Nephron progenitor cell (in vitro differentiated cells): ENCODE measurements at regions not wholly inside any gene's neighbourhood (a gene's known extent, or its start where the extent isn't known, plus 50 kb on each side); places are given as distances from the start of the nearest gene placed in this dataset.

Source experiments
- DNase-seq: peaks from one replicate; pipeline ENCODE4 v3.0.0; 2021
- H3K27ac Mint-ChIP-seq: 2 replicates; pipeline ENCODE4 v1.8.0; 2021; ENCODE audit warnings: mild to moderate bottlenecking, moderate library complexity, mixed read lengths
- H3K27me3 Mint-ChIP-seq: 2 replicates; pipeline ENCODE4 v1.8.0; 2021; ENCODE audit warnings: mild to moderate bottlenecking, low read depth, mixed read lengths; ENCODE audit not compliant: poor library complexity
- H3K36me3 Mint-ChIP-seq: 2 replicates; pipeline ENCODE4 v1.8.0; 2021; ENCODE audit warnings: low read depth, mixed read lengths
- H3K4me1 Mint-ChIP-seq: 2 replicates; pipeline ENCODE4 v1.8.0; 2021; ENCODE audit warnings: mixed read lengths
- H3K4me3 Mint-ChIP-seq: 2 replicates; pipeline ENCODE4 v1.8.0; 2021; ENCODE audit warnings: mild to moderate bottlenecking, moderate library complexity, mixed read lengths
- H3K9me3 Mint-ChIP-seq: 2 replicates; pipeline ENCODE4 v1.8.0; 2021; ENCODE audit warnings: mild to moderate bottlenecking, moderate library complexity, mixed read lengths
- TF ChIP-seq, protein P1 (sequence below): fragments of 200-600 bp; sonication (generic); IDR thresholded peaks from 2 replicates; pipeline ENCODE4 v1.5.0; 2021; ENCODE audit warnings: antibody characterized with exemption

DNA sequence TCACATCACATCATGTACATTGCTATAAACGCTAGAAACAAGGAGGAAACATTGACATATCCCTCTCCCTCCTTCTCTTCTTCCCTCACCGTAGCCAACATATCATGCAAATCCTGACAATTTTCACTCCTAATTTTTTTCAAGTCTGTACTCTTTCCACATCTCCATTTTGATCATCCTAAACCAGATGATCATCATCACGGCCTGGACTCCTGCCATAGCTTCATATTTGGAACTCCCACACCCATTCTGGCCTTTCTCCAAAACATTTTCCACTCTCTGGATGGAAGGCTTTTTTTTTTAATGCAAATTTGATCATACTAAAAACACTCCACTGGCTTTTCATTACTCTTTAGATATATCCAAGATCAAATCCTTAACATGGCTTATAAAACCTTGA is 248.0 kb upstream of the CNTN3 start:
- H3K4me1 Mint-ChIP-seq, result no peaks in the 10 kb centered on the region
- TF ChIP-seq, protein P1, sequence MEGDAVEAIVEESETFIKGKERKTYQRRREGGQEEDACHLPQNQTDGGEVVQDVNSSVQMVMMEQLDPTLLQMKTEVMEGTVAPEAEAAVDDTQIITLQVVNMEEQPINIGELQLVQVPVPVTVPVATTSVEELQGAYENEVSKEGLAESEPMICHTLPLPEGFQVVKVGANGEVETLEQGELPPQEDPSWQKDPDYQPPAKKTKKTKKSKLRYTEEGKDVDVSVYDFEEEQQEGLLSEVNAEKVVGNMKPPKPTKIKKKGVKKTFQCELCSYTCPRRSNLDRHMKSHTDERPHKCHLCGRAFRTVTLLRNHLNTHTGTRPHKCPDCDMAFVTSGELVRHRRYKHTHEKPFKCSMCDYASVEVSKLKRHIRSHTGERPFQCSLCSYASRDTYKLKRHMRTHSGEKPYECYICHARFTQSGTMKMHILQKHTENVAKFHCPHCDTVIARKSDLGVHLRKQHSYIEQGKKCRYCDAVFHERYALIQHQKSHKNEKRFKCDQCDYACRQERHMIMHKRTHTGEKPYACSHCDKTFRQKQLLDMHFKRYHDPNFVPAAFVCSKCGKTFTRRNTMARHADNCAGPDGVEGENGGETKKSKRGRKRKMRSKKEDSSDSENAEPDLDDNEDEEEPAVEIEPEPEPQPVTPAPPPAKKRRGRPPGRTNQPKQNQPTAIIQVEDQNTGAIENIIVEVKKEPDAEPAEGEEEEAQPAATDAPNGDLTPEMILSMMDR, result no peak
- H3K27ac Mint-ChIP-seq, result no peak overlapping the region
- peaks cover 5% of the 10 kb centered on the region for H3K27me3 Mint-ChIP-seq
- no peak for DNase-seq
- H3K36me3 Mint-ChIP-seq, result no peaks in the 10 kb centered on the region
- H3K4me3 Mint-ChIP-seq, result no peak overlapping the region
- H3K9me3 Mint-ChIP-seq, result no peaks in the 10 kb centered on the region

DNA sequence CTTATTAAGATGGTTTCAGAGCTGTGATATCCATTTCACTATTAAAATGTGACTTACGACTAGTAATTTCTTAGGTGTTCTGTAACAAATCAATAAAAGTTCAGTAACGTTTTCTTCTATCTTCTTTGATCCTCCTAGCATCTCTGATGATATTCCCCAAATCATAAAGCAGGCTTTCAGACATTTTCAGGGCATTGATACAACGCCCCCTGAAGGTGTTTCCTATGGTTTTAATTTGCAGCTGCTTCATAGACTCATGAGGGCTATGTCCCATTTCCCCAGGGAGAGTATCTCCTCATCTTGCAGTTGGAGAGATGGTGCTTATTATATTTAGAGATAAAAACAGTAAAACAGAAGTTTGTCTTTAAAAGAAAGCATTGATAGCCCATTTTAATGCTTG is 246.8 kb upstream of the CNTN3 start:
- no peak overlapping the region for H3K27ac Mint-ChIP-seq
- no peaks in the 10 kb centered on the region for H3K4me1 Mint-ChIP-seq
- no peak for DNase-seq
- no peaks in the 10 kb centered on the region for H3K36me3 Mint-ChIP-seq
- TF ChIP-seq, protein P1, result no peak
- no peak overlapping the region for H3K4me3 Mint-ChIP-seq
- no peaks in the 10 kb centered on the region for H3K9me3 Mint-ChIP-seq
- peaks cover 6% of the 10 kb centered on the region for H3K27me3 Mint-ChIP-seq

DNA sequence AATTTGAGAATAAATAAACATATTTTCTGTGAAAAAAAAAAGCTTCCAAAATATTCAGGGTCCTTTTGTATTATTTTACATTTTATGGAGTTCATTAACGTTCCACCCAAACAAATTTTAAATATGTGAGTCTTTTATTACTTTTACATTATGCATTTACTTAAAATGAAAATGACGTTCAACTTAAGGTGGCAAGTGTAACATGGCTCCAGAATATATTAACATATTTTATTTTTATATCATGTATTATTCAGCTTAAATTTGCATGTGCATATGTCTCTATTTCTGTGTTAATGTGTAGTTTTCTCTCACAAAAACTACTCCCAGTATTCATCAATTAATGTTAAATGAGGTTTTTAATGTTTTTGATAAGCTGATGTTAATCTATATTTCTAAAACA is 243.6 kb upstream of the CNTN3 start:
- no peak overlapping the region for H3K27ac Mint-ChIP-seq
- H3K9me3 Mint-ChIP-seq, result no peaks in the 10 kb centered on the region
- no peak overlapping the region for H3K4me3 Mint-ChIP-seq
- TF ChIP-seq, protein P1, result no peak
- no peaks in the 10 kb centered on the region for H3K4me1 Mint-ChIP-seq
- DNase-seq, result no peak
- peaks cover 7% of the 10 kb centered on the region for H3K27me3 Mint-ChIP-seq
- H3K36me3 Mint-ChIP-seq, result no peaks in the 10 kb centered on the region

DNA sequence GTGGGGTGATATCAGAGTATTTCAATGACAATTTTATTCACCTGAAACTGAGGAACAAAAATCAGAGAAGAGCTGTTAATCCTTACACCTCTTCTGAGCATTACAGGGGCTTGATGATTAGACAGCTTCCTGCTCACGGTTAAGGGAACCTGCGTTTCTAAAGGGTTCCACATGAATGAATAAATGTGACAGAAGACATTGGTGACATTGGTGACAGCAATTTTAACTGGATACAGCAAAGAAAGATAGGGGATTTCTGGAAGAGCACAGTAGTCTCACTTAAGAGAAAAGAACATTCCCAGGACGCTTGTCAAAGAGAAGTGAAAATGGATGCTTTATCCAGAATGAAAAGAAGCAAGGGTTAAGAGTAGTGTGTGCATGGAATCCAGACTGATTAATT is 235.9 kb upstream of the CNTN3 start:
- H3K27me3 Mint-ChIP-seq, result no peaks in the 10 kb centered on the region
- no peaks in the 10 kb centered on the region for H3K4me1 Mint-ChIP-seq

DNA sequence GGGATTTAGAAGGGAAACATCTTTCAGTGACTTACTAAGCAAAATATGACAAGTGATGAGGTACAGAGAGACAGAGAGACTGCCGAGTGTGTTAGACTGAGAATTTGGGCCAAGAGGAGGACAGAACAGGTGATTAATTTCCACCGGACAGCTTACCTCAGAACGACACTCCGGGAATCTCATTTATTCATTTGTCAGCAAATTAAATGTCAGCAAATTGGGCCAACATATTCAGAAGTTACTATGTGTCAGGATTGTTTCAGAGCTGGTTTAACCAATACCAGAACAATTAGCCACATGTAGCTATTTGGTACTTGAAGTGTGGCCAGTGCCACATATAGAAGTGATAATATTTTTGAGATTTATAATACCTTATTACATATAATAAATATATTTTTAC is 232.6 kb upstream of the CNTN3 start:
- Mint-ChIP-seq H3K27ac (no peak overlapping the region), H3K36me3 (no peaks in the 10 kb centered on the region), H3K4me1 (no peaks in the 10 kb centered on the region), H3K27me3 (no peaks in the 10 kb centered on the region), H3K9me3 (no peaks in the 10 kb centered on the region), H3K4me3 (no peak overlapping the region)
- TF ChIP-seq, protein P1, result no peak
- DNase-seq, result no peak

More for the DNA sequence above, 235.9 kb upstream of the CNTN3 start:
- no peak for DNase-seq
- Mint-ChIP-seq H3K27ac (no peak overlapping the region), H3K9me3 (no peaks in the 10 kb centered on the region), H3K4me3 (no peak overlapping the region), H3K36me3 (no peaks in the 10 kb centered on the region)
- TF ChIP-seq, protein P1, result no peak

DNA sequence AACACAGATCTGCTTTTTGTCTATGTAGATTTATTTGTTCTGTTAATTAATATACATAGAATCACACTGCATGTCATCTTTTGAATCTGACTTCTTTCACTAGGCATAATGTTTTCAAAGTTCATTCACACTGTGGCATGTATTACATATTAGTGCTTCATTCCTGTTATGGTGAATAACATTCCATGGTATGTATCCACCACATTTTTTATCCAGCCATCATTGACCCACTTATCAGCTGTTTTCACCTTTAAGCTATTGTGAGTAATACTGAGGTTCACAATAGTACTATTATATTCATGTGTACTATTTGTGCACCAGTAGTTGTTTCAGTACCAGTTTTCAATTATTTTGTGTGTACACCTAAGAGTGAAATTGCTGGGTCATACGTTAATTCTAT is 230.6 kb upstream of the CNTN3 start:
- no peak for DNase-seq
- no peaks in the 10 kb centered on the region for H3K4me1 Mint-ChIP-seq
- TF ChIP-seq, protein P1, result no peak
- H3K9me3 Mint-ChIP-seq, result no peaks in the 10 kb centered on the region
- H3K27ac Mint-ChIP-seq, result no peak overlapping the region
- no peaks in the 10 kb centered on the region for H3K27me3 Mint-ChIP-seq
- no peak overlapping the region for H3K4me3 Mint-ChIP-seq
- H3K36me3 Mint-ChIP-seq, result no peaks in the 10 kb centered on the region
